GM21825 (cell line): ENCODE measurements at regions not wholly inside any gene's neighbourhood (a gene's known extent, or its start where the extent isn't known, plus 50 kb on each side); places are given as distances from the start of the nearest gene placed in this dataset.

Experiments
- ATAC-seq: cut with Tn5 transposase; IDR thresholded peaks from one replicate; pipeline ENCODE4 v1.9.1; 2021; ENCODE audit warnings: mild to moderate bottlenecking, moderate library complexity; ENCODE audit not compliant: unreplicated experiment

DNA sequence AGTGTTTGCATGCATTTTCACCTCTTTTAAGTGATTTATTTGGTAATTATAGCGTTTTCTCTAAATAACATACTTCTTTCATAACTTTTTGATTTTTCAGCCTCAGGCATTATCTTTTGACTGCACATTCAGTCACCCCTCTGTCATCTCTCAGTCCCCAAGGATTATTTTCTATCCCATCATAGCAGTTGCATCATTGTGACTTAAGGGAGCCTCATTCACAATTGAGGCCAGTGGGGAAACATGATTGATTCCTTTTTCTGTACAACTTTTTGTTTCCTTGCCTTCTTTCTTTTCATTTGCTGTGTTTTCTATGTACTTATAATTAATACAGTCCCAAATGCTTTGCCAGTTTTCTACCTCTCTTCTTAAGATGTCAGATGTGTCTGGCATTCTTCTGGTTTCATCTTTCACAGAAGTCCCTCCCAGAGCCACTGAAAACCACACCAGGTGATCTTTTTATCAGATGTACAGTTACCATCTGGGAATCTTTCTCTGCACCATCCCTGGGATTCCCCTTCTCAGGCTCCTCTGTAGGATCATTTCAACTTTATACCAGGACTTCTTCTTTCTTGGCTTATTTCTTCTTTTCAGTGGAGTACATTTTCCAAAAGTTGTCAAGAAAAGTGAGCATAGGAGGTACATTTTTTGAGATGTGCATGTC, 151.4 kb downstream of the RAP2B start:
- no peak for ATAC-seq

DNA sequence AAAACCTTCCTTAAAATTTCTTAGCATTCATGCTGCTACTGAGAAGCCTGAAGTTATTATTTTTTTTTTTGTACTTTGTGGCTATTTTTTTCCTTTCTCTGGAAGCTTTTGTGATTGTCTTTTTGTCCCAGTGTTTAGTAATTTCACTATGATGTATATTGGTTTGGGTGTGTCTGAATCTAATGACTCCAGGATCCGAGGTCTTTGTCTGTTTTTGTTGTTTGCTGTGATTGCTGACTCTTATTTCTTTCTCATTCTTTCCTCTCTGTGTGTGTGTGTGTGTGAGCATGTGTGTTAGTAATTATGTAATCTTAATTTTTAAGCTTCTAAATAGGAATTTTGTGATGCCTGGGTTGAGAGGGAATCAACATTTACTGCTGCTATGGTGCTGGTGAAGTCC, 152.0 kb downstream of the RAP2B start:
- ATAC-seq = no peak

GRCh38 chr3:153315781-153316180, 153.8 kb downstream of the RAP2B start:
- ATAC-seq = no peak

GRCh38 chr3:153319705-153320554, 157.9 kb downstream of the RAP2B start:
- no peak for ATAC-seq

DNA sequence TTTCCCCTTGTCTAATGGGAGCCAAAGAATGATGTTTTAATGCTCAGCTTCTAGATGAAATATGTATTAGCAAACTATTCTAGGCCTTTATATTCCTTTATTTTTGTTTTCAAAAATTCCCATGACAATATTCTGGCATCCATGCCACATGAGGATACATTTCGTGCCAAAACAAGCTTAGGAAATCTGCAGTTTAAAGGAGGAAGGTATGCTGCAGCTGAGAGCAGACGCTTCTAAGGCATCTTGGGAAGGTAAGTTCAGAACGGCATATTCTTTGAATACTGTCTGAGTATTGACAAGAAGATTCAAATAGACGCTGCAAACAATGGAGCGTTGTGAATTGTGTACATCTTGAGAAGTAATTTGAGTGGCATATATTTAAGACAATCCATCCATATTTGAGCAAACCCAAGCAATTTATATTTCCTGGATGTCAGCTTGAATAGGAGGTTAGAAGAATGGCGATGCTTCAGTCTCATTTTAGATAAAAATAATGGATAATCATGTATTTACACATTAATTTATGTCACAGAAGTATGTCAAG, 158.6 kb downstream of the RAP2B start:
- no peak for ATAC-seq

- no peak for ATAC-seq
Measured at GRCh38 chr3:153328690-153329089, 166.7 kb downstream of the RAP2B start.

- ATAC-seq = no peak
Measured at GRCh38 chr3:153330901-153331300, 168.9 kb downstream of the RAP2B start.

DNA sequence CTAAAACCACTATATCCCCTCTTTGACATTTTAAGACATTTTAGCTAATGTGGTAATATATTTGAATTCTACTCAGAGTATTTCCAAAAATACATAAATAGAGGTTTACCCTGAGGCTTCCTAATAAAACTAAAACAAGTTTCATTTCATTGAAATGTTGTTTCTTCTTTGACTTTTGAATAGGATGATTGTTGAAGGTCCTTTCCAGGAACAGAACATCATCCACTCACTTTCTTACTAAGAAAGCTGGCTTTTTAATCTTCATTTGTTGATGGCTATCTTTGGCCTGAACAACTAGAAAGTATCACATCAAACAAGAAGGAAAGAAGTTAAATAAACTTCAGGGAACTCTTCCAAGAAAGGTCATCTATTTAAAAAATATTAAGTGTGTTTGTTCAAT, 169.7 kb downstream of the RAP2B start:
- no peak for ATAC-seq

- ATAC-seq = no peak
Measured at GRCh38 chr3:153334558-153334957, 172.5 kb downstream of the RAP2B start.

GRCh38 chr3:153337369-153337768, 175.3 kb downstream of the RAP2B start:
- no peak for ATAC-seq

DNA sequence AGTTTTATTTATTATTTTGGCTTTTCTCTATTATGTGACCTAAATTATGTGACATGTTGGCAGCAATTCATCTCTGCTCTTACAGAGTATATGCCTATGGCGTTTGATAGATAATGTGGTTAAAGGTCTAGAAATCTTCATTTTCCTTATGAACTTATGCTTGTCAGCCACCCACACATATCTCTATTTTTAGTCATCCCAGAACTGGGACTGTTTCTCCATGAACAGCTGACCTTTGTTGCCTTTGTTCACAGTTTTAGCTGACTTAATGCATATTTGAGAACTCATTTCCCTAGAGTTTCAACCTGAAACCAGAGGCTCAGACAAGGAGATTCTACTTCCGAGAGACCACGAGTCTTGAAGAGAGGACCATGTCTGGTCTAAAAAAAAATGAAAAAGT, 176.5 kb downstream of the RAP2B start:
- ATAC-seq = no peak

GRCh38 chr3:153339065-153339464, 177.0 kb downstream of the RAP2B start:
- no peak for ATAC-seq

DNA sequence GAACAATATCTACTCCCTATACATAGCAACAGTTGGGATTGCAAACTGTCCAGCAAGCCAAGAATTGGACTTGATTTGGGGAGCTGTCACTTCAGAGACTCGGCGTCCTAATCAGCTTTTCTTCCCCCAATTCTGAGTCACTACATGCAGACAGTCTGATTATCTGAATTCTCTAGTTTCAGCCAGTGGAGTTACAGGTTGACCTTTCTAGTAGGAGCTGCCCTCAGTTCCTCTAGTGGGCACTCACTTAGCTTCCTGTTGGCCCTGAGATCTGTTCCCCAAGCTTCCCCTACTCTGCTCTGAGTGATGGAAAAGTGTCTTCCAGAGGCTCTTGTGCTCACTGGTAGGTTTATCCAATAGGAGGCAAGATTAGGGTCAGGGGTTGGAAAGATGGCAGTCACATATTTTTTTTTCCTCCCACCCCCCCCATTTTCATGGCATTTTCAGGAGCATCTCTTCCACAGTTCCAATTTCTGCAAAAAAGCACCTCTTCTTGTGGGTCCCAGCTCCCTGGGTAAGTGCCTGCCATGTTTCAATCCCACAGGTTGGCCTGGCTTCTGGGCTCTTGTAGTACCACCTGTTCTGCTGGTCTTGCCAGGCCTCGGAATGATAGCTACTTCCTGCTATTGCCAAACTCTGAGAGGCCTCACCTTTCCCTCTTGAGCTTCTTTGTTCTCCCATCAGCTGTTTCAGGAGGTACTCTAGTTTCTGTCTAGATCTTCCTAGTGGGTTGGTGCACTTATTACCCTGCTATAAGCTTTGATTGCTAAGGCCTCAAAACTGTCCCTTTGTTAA, 182.2 kb downstream of the RAP2B start:
- ATAC-seq = no peak

DNA sequence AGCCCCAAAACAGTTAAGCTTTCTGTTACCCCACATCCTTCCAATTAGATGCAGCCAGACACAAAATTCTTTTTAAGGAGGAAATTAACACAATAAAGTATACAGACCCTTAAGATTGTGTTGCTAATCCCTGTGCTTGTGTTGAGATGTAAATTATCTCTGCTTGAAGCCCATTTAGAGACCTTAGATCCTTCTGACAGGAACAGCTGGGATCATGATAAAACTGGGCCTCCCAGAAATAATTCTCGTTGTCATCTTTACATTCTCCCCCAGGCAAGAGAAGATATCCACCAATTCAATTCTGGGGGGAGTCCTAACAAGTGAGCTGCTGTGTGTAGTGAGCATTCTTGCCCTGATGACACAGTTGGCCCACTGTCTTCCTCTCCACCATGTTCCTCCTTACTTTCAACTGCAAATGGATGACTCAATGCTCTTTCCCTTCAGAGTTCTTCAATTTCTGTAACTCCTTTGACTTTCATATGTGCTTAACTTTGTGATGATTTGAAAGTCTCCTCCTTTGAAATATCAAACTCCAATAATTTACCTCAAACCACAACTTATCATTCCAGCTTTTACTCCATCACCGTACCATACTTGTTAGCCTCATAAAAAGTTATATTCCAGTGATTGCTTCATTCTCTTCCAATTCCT, 186.6 kb downstream of the RAP2B start:
- ATAC-seq = no peak

DNA sequence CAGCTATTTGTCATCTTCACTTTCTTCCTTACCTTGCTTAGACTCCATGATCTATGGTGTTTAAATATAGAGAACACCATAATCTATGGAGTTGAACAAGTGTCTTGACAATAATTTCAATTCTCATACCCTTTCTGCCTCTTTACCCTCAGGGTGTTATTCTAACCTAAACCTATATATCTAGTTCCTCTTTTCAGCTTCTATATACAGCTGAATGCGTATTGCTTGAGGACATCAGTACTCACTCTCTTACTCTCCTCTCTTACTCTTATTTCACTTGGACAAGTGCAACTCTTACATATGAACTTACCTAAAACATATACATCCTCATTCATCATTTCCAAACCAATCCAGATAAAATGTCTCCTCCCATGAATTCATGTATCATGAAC, 187.1 kb downstream of the RAP2B start:
- no peak for ATAC-seq

GRCh38 chr3:153350420-153350819, 188.4 kb downstream of the RAP2B start:
- no peak for ATAC-seq

GRCh38 chr3:153354641-153355040, 192.6 kb downstream of the RAP2B start:
- no peak for ATAC-seq

DNA sequence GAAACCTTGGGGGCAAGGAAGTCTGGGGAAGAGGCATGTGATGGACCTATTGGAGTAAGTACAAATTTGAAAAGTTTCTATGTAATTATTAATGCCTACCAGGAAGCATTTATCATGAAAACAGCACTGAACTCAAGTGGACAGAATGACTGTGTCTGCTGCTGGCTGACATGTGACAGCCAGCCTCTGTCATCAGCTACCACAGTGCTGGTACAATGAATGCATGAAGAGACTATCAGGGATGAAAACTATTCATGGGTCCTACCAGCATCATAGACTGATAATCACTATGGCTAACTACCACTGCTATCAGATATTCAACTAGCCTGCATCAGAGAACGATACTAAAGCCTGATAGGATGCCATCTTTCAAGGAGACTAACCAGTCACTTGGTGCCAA, 193.5 kb downstream of the RAP2B start:
- no peak for ATAC-seq

DNA sequence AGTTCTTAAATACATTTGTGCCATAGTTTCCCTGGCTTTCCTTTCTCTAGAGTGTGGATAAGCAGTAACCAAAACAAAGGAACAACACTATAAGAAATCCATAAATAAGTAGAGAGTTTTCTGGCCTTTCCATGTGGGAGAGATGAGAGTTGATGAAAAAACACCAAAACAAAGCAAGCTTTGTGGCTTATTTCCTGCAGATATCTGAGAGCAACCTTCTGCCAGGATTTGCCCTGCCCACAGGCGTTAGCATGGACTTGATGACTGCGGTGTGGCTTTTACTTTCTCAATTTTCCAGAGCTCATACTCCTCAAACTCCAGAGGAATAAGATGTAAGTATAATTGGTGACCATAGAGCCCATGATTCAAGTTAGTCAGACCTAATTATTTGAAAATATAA, 194.9 kb downstream of the RAP2B start:
- ATAC-seq = no peak

DNA sequence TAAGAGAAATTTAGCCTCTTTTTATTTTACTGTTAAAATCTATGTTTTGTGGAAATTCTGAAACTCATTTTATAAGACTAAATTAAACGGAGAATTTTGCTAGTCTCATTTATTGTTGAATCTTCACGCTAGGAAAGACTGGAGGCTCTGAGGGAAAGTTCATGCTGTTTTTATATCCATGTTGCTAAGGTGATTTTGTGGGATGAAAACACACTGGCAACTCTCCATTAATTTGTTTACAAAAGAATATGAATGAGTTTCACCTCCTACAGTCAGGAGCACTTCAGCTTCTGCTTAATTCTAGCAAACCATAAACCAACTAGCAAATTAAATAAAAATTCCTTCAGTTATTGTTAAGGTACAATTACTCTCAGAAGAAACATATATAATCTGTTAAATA, 195.4 kb downstream of the RAP2B start:
- no peak for ATAC-seq
